NT2/D1 (cell line): ENCODE measurements at regions not wholly inside any gene's neighbourhood (a gene's known extent, or its start where the extent isn't known, plus 50 kb on each side); places are given as distances from the start of the nearest gene placed in this dataset.

Experiments used
- SUZ12 ChIP-seq: IDR thresholded peaks from 2 replicates; pipeline ENCODE4 v1.6.1; 2011; ENCODE audit not compliant: insufficient read length, insufficient read depth; ENCODE audit errors: extremely low read depth
- YY1 ChIP-seq: IDR thresholded peaks from 2 replicates; pipeline ENCODE4 v1.6.1; 2011; ENCODE audit not compliant: insufficient read length, insufficient read depth

DNA sequence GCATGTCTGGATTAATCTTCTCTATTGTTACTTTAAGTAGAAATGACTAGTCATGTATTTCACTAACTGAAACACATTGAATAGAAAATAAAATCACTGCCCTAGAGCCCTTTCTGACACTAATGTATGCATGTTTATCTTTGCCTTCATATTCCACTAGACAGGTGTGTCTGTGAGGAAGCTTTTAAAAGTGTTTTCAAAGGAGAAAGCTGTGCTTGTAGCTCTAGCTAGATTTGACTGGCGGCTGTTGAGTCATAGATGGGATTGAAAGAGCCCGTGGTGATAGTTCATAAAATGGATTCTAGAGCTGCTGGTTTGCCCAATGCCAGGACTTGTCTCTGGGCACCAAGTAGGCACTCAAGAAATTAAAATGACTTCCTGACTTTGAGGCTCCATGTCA lies 189.0 kb upstream of the PIRT start:
- no peak for TF ChIP-seq SUZ12
- no peak for TF ChIP-seq YY1
